PC-3 (cell line): ENCODE measurements at regions not wholly inside any gene's neighbourhood (a gene's known extent, or its start where the extent isn't known, plus 50 kb on each side); places are given as distances from the start of the nearest gene placed in this dataset.

Experiments used
- EZH2 ChIP-seq: fragments of 300-600 bp; sonication (generic); IDR thresholded peaks from one replicate; pipeline ENCODE4 v1.6.1; 2017; ENCODE audit warnings: antibody characterized with exemption, mild to moderate bottlenecking, low read length; ENCODE audit not compliant: unreplicated experiment
- TF ChIP-seq, protein P1 (sequence below): fragments of 300-600 bp; sonication (generic); conservative IDR thresholded peaks from 2 replicates; pipeline ENCODE4 v1.5.1; 2017; ENCODE audit warnings: antibody characterized with exemption, low read depth, mild to moderate bottlenecking, low read length

DNA sequence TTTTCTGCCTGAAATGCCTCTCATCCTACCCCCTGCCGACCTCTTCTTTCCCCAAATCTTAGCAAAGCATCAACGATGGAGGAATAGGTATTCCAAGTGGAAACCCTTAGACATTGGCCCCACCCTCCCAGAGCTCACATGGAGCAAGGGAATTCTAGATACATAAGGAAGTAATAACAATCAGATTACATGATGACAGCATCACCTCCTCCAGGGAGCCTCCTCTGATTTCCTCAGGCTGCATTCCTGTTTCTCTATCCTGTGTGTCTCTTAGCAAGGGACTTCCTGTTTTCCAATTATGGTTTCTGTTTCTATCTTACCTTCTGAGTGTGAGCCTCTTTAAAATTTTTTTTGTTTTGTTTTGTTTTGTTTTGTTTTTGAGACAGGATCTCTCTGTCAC is 246.6 kb downstream of the TSHZ3 start:
- TF ChIP-seq, protein P1, sequence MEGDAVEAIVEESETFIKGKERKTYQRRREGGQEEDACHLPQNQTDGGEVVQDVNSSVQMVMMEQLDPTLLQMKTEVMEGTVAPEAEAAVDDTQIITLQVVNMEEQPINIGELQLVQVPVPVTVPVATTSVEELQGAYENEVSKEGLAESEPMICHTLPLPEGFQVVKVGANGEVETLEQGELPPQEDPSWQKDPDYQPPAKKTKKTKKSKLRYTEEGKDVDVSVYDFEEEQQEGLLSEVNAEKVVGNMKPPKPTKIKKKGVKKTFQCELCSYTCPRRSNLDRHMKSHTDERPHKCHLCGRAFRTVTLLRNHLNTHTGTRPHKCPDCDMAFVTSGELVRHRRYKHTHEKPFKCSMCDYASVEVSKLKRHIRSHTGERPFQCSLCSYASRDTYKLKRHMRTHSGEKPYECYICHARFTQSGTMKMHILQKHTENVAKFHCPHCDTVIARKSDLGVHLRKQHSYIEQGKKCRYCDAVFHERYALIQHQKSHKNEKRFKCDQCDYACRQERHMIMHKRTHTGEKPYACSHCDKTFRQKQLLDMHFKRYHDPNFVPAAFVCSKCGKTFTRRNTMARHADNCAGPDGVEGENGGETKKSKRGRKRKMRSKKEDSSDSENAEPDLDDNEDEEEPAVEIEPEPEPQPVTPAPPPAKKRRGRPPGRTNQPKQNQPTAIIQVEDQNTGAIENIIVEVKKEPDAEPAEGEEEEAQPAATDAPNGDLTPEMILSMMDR: no peak
- no peak for TF ChIP-seq EZH2
